Neural crest cell (in vitro differentiated cells): ENCODE measurements at regions not wholly inside any gene's neighbourhood (a gene's known extent, or its start where the extent isn't known, plus 50 kb on each side); places are given as distances from the start of the nearest gene placed in this dataset.

ENCODE experiments used
- DNase-seq: peaks from one replicate; pipeline ENCODE4 v3.0.0; 2021; ENCODE audit warnings: low read depth, mixed read lengths, low spot score
- H3K27ac Mint-ChIP-seq: one replicate; pipeline ENCODE4 v1.8.0; 2021; ENCODE audit warnings: mild to moderate bottlenecking, mixed read lengths; ENCODE audit not compliant: unreplicated experiment
- H3K27me3 Mint-ChIP-seq: 2 replicates; pipeline ENCODE4 v1.8.0; 2021; ENCODE audit warnings: low read depth, mild to moderate bottlenecking, mixed read lengths
- H3K36me3 Mint-ChIP-seq: 2 replicates; pipeline ENCODE4 v1.8.0; 2021; ENCODE audit warnings: low read depth, mild to moderate bottlenecking, mixed read lengths
- H3K4me1 Mint-ChIP-seq: 2 replicates; pipeline ENCODE4 v1.8.0; 2021; ENCODE audit warnings: mixed read lengths
- H3K4me3 Mint-ChIP-seq: one replicate; pipeline ENCODE4 v1.8.0; 2021; ENCODE audit warnings: mild to moderate bottlenecking, mixed read lengths
- H3K9me3 Mint-ChIP-seq: 2 replicates; pipeline ENCODE4 v1.8.0; 2021; ENCODE audit warnings: mixed read lengths
- CTCF ChIP-seq: fragments of 200-600 bp; sonication (generic); conservative IDR thresholded peaks from 2 replicates; pipeline ENCODE4 v1.5.0; 2021; ENCODE audit warnings: antibody characterized with exemption, mild to moderate bottlenecking

GRCh38 chr13:50152655-50153309 lies 137.5 kb downstream of the KCNRG start:
- H3K4me3 Mint-ChIP-seq = no peak overlapping the region
- H3K4me1 Mint-ChIP-seq = peaks cover 50% of the 10 kb centered on the region
- no peak overlapping the region for H3K27ac Mint-ChIP-seq
- no peaks in the 10 kb centered on the region for H3K36me3 Mint-ChIP-seq
- no peaks in the 10 kb centered on the region for H3K9me3 Mint-ChIP-seq
- TF ChIP-seq CTCF = no peak
- H3K27me3 Mint-ChIP-seq = no peaks in the 10 kb centered on the region
- no peak for DNase-seq

- H3K27me3 Mint-ChIP-seq = no peaks in the 10 kb centered on the region
- no peak overlapping the region for H3K27ac Mint-ChIP-seq
- no peaks in the 10 kb centered on the region for H3K9me3 Mint-ChIP-seq
- no peak overlapping the region for H3K4me3 Mint-ChIP-seq
- TF ChIP-seq CTCF = no peak
- H3K36me3 Mint-ChIP-seq = no peaks in the 10 kb centered on the region
- peaks cover 50% of the 10 kb centered on the region for H3K4me1 Mint-ChIP-seq
- DNase-seq = no peak
Observed at GRCh38 chr13:50153401-50153800, 138.2 kb downstream of the KCNRG start.

- no peak overlapping the region for H3K27ac Mint-ChIP-seq
- H3K4me3 Mint-ChIP-seq = no peak overlapping the region
- H3K27me3 Mint-ChIP-seq = no peaks in the 10 kb centered on the region
- no peaks in the 10 kb centered on the region for H3K36me3 Mint-ChIP-seq
- H3K4me1 Mint-ChIP-seq = peaks cover 50% of the 10 kb centered on the region
- no peak for DNase-seq
- no peaks in the 10 kb centered on the region for H3K9me3 Mint-ChIP-seq
- TF ChIP-seq CTCF = no peak
Observed at GRCh38 chr13:50153876-50154275, 138.6 kb downstream of the KCNRG start.

GRCh38 chr13:50154697-50155096 lies 139.5 kb downstream of the KCNRG start:
- no peaks in the 10 kb centered on the region for H3K9me3 Mint-ChIP-seq
- no peak for DNase-seq
- no peak overlapping the region for H3K4me3 Mint-ChIP-seq
- no peak for TF ChIP-seq CTCF
- H3K27ac Mint-ChIP-seq = no peak overlapping the region
- H3K36me3 Mint-ChIP-seq = no peaks in the 10 kb centered on the region
- H3K4me1 Mint-ChIP-seq = peaks cover 44% of the 10 kb centered on the region
- H3K27me3 Mint-ChIP-seq = no peaks in the 10 kb centered on the region

GRCh38 chr13:50156140-50156539 lies 140.9 kb downstream of the KCNRG start:
- TF ChIP-seq CTCF = no peak
- no peak overlapping the region for H3K4me3 Mint-ChIP-seq
- no peaks in the 10 kb centered on the region for H3K9me3 Mint-ChIP-seq

More at GRCh38 chr13:50156140-50156539, 140.9 kb downstream of the KCNRG start:
- Mint-ChIP-seq H3K27ac (no peak overlapping the region), H3K4me1 (peaks cover 39% of the 10 kb centered on the region), H3K36me3 (no peaks in the 10 kb centered on the region), H3K27me3 (no peaks in the 10 kb centered on the region)
- DNase-seq = no peak
